Endothelial cell of umbilical vein (primary cell): ENCODE measurements at regions not wholly inside any gene's neighbourhood (a gene's known extent, or its start where the extent isn't known, plus 50 kb on each side); places are given as distances from the start of the nearest gene placed in this dataset.

Source experiments
- BruUV-seq: library from RNA; stranded (reverse); fragments of 400-500 nt; replicated peaks from 2 replicates; lab custom pipeline; 2021; lab: Mats Ljungman, UMichigan
- CTCF ChIA-PET: fragments of 300-600, 350-600 bp; sonication (Branson Sonifier 250); formaldehyde crosslinking; loops from one replicate; lab custom pipeline; 2021; ENCODE audit warnings: antibody characterized with exemption, inconsistent platforms; lab: Charles Lee
- POLR2A ChIA-PET: fragments of 300-600, 350-600 bp; sonication (Branson Sonifier 250); formaldehyde crosslinking; loops from one replicate; lab custom pipeline; 2021; ENCODE audit warnings: antibody characterized with exemption, inconsistent platforms; lab: Charles Lee
- DNase-seq: peaks from one replicate; pipeline ENCODE4 v3.0.0-alpha.2; 2011; ENCODE audit warnings: low read depth, low spot score
- FAIRE-seq: peaks from 2 replicates; lab custom pipeline; 2011; peaks lifted over from hg19 to GRCh38; lab: Jason Lieb, UNC
- H2AFZ ChIP-seq: 2 replicates; pipeline ENCODE4 v1.6.0; 2012; ENCODE audit warnings: low read depth, low read length, control low read depth, inconsistent platforms
- H3K27ac ChIP-seq: 2 replicates; pipeline ENCODE4 v1.5.1; 2011; ENCODE audit warnings: low read depth, mild to moderate bottlenecking, control low read depth, low read length, moderate library complexity; ENCODE audit not compliant: insufficient read depth
- H3K27me3 ChIP-seq, 2 experiments: 2 replicates each; pipeline versions ENCODE4 v1.6.0 to v1.6.1; 2011; ENCODE audit warnings: low read length in 2 of 2, mixed read lengths in 1 of 2; ENCODE audit not compliant: control insufficient read depth in 2 of 2, insufficient read depth in 2 of 2
- H3K36me3 ChIP-seq, 2 experiments: 2 replicates in 1 of 2; 3 replicates in 1 of 2; pipeline ENCODE4 v1.5.1; 2011; ENCODE audit warnings: low read length in 2 of 2, mild to moderate bottlenecking in 1 of 2, moderate library complexity in 1 of 2; ENCODE audit not compliant: control insufficient read depth in 2 of 2, insufficient read depth in 2 of 2; ENCODE audit errors: extremely low read depth in 1 of 2
- H3K4me1 ChIP-seq: 3 replicates; pipeline ENCODE4 v1.5.1; 2011; ENCODE audit warnings: mild to moderate bottlenecking, low read length; ENCODE audit not compliant: control insufficient read depth, insufficient read depth; ENCODE audit errors: extremely low read depth
- H3K4me2 ChIP-seq: 2 replicates; pipeline ENCODE4 v1.6.1; 2011; ENCODE audit warnings: low read length, control low read depth, mixed read lengths; ENCODE audit not compliant: insufficient read depth
- H3K4me3 ChIP-seq, 3 experiments: fragments of 200-600 bp in 1 of 3; sonication (generic), shearing (Covaris generic) in 1 of 3; replicated peaks in 1 of 3; 2 replicates each; pipeline ENCODE4 v1.5.1; 2011 to 2016; ENCODE audit warnings: control low read depth in 3 of 3, low read length in 3 of 3, mild to moderate bottlenecking in 2 of 3, inconsistent platforms in 1 of 3, low read depth in 1 of 3, moderate library complexity in 1 of 3; ENCODE audit not compliant: insufficient read depth in 1 of 3
- H3K79me2 ChIP-seq: 2 replicates; pipeline ENCODE4 v1.6.0; 2012; ENCODE audit warnings: low read length, inconsistent platforms; ENCODE audit not compliant: control insufficient read depth, insufficient read depth
- H3K9ac ChIP-seq: replicated peaks from 2 replicates; pipeline ENCODE3; 2011; ENCODE audit warnings: low read length, control low read depth; ENCODE audit not compliant: insufficient read depth; ENCODE audit errors: extremely low read depth
- H3K9me1 ChIP-seq: replicated peaks from 3 replicates; pipeline ENCODE4 v1.6.0; 2011; ENCODE audit warnings: mild to moderate bottlenecking, low read length; ENCODE audit not compliant: control insufficient read depth, insufficient read depth; ENCODE audit errors: extremely low read depth
- H3K9me3 ChIP-seq: replicated peaks from 2 replicates; pipeline ENCODE4 v1.5.1; 2012; ENCODE audit warnings: low read length, inconsistent platforms; ENCODE audit not compliant: control insufficient read depth, insufficient read depth
- H4K20me1 ChIP-seq: replicated peaks from 2 replicates; pipeline ENCODE3; 2011; ENCODE audit warnings: mild to moderate bottlenecking, low read length; ENCODE audit not compliant: control insufficient read depth, insufficient read depth; ENCODE audit errors: extremely low read depth
- CTCF ChIP-seq, 2 donors: IDR thresholded peaks; 1 replicate in 1 of 2; 2 replicates in 1 of 2; pipeline ENCODE4 v1.5.1; 2011; ENCODE audit warnings: low read length in 2 of 2, mild to moderate bottlenecking in 2 of 2, moderate library complexity in 2 of 2, control low read depth in 1 of 2, inconsistent platforms in 1 of 2, low read depth in 1 of 2; ENCODE audit not compliant: insufficient read depth in 1 of 2; ENCODE audit errors: extremely low read depth in 1 of 2
- EZH2 ChIP-seq: IDR thresholded peaks from 2 replicates; pipeline ENCODE4 v1.6.1; 2012; ENCODE audit warnings: borderline replicate concordance, low read depth, mild to moderate bottlenecking, moderate library complexity, low read length, inconsistent platforms; ENCODE audit not compliant: severe bottlenecking
- FOS ChIP-seq: IDR thresholded peaks from 2 replicates; pipeline ENCODE4 v1.6.1; 2011; ENCODE audit warnings: mild to moderate bottlenecking, low read length, moderate library complexity, borderline replicate concordance; ENCODE audit not compliant: insufficient read depth
- GATA2 ChIP-seq: IDR thresholded peaks from 2 replicates; pipeline ENCODE4 v1.7.0; 2011; ENCODE audit warnings: low read depth, mild to moderate bottlenecking, moderate library complexity, mixed read lengths, low read length; ENCODE audit not compliant: insufficient read length, insufficient read depth
- JUN ChIP-seq: IDR thresholded peaks from 2 replicates; pipeline ENCODE4 v1.6.1; 2011; ENCODE audit warnings: borderline replicate concordance, low read depth; ENCODE audit not compliant: insufficient read length, insufficient read depth
- MAX ChIP-seq: IDR thresholded peaks from 2 replicates; pipeline ENCODE4 v1.6.1; 2011; ENCODE audit not compliant: insufficient read depth, insufficient read length
- MYC ChIP-seq: IDR thresholded peaks from one replicate; pipeline ENCODE4 v1.6.1; 2011; ENCODE audit warnings: mild to moderate bottlenecking, low read depth, low read length
- POLR2A ChIP-seq: IDR thresholded peaks from 2 replicates; pipeline ENCODE4 v1.6.1; 2012; ENCODE audit warnings: low read depth, mild to moderate bottlenecking, control low read depth, low read length
- POLR2AphosphoS5 ChIP-seq: IDR thresholded peaks from 2 replicates; pipeline ENCODE4 v1.6.1; 2012; ENCODE audit warnings: low read depth, mild to moderate bottlenecking, control low read depth, low read length, moderate library complexity; ENCODE audit not compliant: insufficient read depth
- dilution Hi-C: fragments of 300-500 bp; cut with MboI; formaldehyde crosslinking; loops from one replicate; pipeline ENCODE4 v1.15.0; 2019; ENCODE audit warnings: low sequenced_read_pairs; ENCODE audit not compliant: extremely low pct_ligation_motif_present
- intact Hi-C: fragments of 100-400 bp; cut with micrococcal nuclease; formaldehyde crosslinking; loops from one replicate; pipeline ENCODE4 v1.10.0; 2022

DNA sequence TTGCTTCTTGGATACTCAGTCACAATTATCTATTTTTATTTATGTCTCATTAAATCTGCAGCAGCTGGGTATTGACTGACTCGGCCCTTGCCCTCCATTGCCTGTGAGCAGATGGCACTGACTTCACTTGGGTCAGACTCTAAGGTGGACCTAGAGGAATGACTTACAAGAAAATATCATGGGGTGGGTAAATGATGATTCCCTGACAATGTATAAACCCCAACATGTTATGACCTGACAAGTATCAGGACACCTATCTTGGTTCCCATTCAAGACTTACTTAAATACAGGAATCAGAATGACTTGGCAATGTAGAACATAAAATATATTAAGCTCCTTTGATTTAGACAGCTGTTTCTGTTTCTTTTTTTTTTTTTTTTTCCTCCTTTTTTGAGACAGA, 953.5 kb downstream of the CDH11 start:
- TF ChIP-seq JUN = no peak
- TF ChIP-seq FOS = no peak
- no peak for TF ChIP-seq EZH2
- no peak for TF ChIP-seq CTCF (IDR thresholded peaks at IDR 0.05; ENCODE audit: extremely low read depth in 1 of 2, insufficient read depth in 1 of 2, low read depth in 1 of 2, low read length in 2 of 2)
- dilution Hi-C loops = no loop called here
- Histone ChIP-seq H3K9me1 (no peaks in the 10 kb centered on the region), H3K4me2 (no peak overlapping the region), H3K4me1 (peaks cover 6% of the 10 kb centered on the region), H3K27me3 (no peaks in the 10 kb centered on the region), H3K9me3 (no peaks in the 10 kb centered on the region), H3K27ac (no peak overlapping the region), H4K20me1 (no peaks in the 10 kb centered on the region), H3K36me3 (no peaks in the 10 kb centered on the region), H3K79me2 (no peaks in the 10 kb centered on the region), H3K4me3 (no peak overlapping the region), H2AFZ (no peak overlapping the region), H3K9ac (no peak overlapping the region)
- DNase-seq (no peak), FAIRE-seq (no peak)
- CTCF ChIA-PET = no interaction called here
- intact Hi-C loops = no loop called here
- no TSS peak for BruUV-seq
- POLR2A ChIA-PET = no interaction called here

- Histone ChIP-seq H3K9ac (no peak overlapping the region), H3K9me1 (no peaks in the 10 kb centered on the region), H3K27me3 (no peaks in the 10 kb centered on the region), H3K4me2 (no peak overlapping the region), H3K9me3 (no peaks in the 10 kb centered on the region), H4K20me1 (no peaks in the 10 kb centered on the region), H2AFZ (no peak overlapping the region), H3K79me2 (no peaks in the 10 kb centered on the region), H3K4me3 (no peak overlapping the region), H3K36me3 (no peaks in the 10 kb centered on the region), H3K27ac (no peak overlapping the region), H3K4me1 (peaks cover 9% of the 10 kb centered on the region)
- no peak for TF ChIP-seq GATA2
- no peak for TF ChIP-seq MYC
- no peak for TF ChIP-seq MAX
- no peak for TF ChIP-seq FOS
- no peak for TF ChIP-seq CTCF (IDR thresholded peaks at IDR 0.05; ENCODE audit: extremely low read depth in 1 of 2, insufficient read depth in 1 of 2, low read depth in 1 of 2, low read length in 2 of 2)
- TF ChIP-seq EZH2 = no peak
- no peak for TF ChIP-seq POLR2A
- TF ChIP-seq JUN = no peak
- TF ChIP-seq POLR2AphosphoS5 = no peak
- ChIA-PET CTCF (no interaction called here), POLR2A (no interaction called here)
- dilution Hi-C loops (no loop called here), intact Hi-C loops (no loop called here)
- DNase-seq (no peak), FAIRE-seq (no peak)
- BruUV-seq = no TSS peak
These were observed 953.9 kb downstream of the CDH11 start for GRCh38 chr16:64167936-64168335.
